Middle frontal gyrus (tissue), 1 donor: ENCODE measurements at regions not wholly inside any gene's neighbourhood (a gene's known extent, or its start where the extent isn't known, plus 50 kb on each side); places are given as distances from the start of the nearest gene placed in this dataset.

Experiments
- DNase-seq: peaks from one replicate; pipeline ENCODE4 v3.0.0-alpha.2; 2015; ENCODE audit warnings: low spot score; ENCODE audit errors: extremely low spot score

GRCh38 chr11:70501051-70501901 is 102.9 kb downstream of the CTTN start:
- DNase-seq: no peak

- no peak for DNase-seq
Measured at GRCh38 chr11:70501933-70502540, 103.7 kb downstream of the CTTN start.

- DNase-seq: no peak
Measured at GRCh38 chr11:70502677-70503467, 104.5 kb downstream of the CTTN start.

GRCh38 chr11:70503468-70504221 is 105.3 kb downstream of the CTTN start:
- DNase-seq: no peak

GRCh38 chr11:70504246-70505020 is 106.1 kb downstream of the CTTN start:
- DNase-seq: no peak

- DNase-seq: no peak
Measured at GRCh38 chr11:70505331-70505731, 107.0 kb downstream of the CTTN start.

GRCh38 chr11:70505761-70506657 is 107.7 kb downstream of the CTTN start:
- DNase-seq: no peak

- DNase-seq: no peak
Measured at GRCh38 chr11:70506658-70506970, 108.3 kb downstream of the CTTN start.

- peak; percentile 41 for DNase-seq
Measured at GRCh38 chr11:70506986-70507385, 108.7 kb downstream of the CTTN start.

GRCh38 chr11:70507466-70508230 is 109.3 kb downstream of the CTTN start:
- DNase-seq: no peak

GRCh38 chr11:70508231-70508480 is 109.8 kb downstream of the CTTN start:
- no peak for DNase-seq

GRCh38 chr11:70509476-70509875 is 111.1 kb downstream of the CTTN start:
- no peak for DNase-seq

- no peak for DNase-seq
Measured at GRCh38 chr11:70510106-70510505, 111.8 kb downstream of the CTTN start.

GRCh38 chr11:70510571-70510970 is 112.2 kb downstream of the CTTN start:
- DNase-seq: no peak

- no peak for DNase-seq
Measured at GRCh38 chr11:70511345-70511744, 113.0 kb downstream of the CTTN start.

GRCh38 chr11:70512716-70513115 is 114.4 kb downstream of the CTTN start:
- DNase-seq: no peak

- DNase-seq: no peak
Measured at GRCh38 chr11:70517203-70517602, 118.9 kb downstream of the CTTN start.

GRCh38 chr11:70517988-70518907 is 119.9 kb downstream of the CTTN start:
- DNase-seq: no peak
